Neural cell (in vitro differentiated cells): ENCODE measurements at regions not wholly inside any gene's neighbourhood (a gene's known extent, or its start where the extent isn't known, plus 50 kb on each side); places are given as distances from the start of the nearest gene placed in this dataset.

Source experiments
- H2AFZ ChIP-seq: fragments of 200-600, 300-800 bp; sonication (generic), shearing (Covaris generic); 2 replicates; pipeline ENCODE4 v1.6.0; 2014; ENCODE audit warnings: low read depth, mild to moderate bottlenecking, antibody characterized with exemption, low read length, moderate library complexity
- H3F3A ChIP-seq: fragments of 200-600 bp; shearing (Covaris generic); 2 replicates; pipeline ENCODE4 v1.6.1; 2016; ENCODE audit warnings: mild to moderate bottlenecking, moderate library complexity, mixed read lengths, antibody characterized with exemption, low read length; ENCODE audit not compliant: insufficient read depth, poor library complexity, severe bottlenecking
- H3K27ac ChIP-seq: fragments of 200-600, 300-800 bp; sonication (generic), shearing (Covaris generic); 2 replicates; pipeline ENCODE4 v1.5.1; 2014; ENCODE audit warnings: mild to moderate bottlenecking, low read length, moderate library complexity
- H3K27me3 ChIP-seq: fragments of 300-800, 200-600 bp; sonication (generic), shearing (Covaris generic); 2 replicates; pipeline ENCODE4 v1.6.0; 2014; ENCODE audit warnings: mild to moderate bottlenecking, low read depth, low read length, moderate library complexity; ENCODE audit not compliant: insufficient read depth
- H3K36me3 ChIP-seq: fragments of 300-800, 200-600 bp; sonication (generic), shearing (Covaris generic); 2 replicates; pipeline ENCODE4 v1.5.1; 2014; ENCODE audit warnings: mild to moderate bottlenecking, antibody characterized with exemption, low read length, moderate library complexity; ENCODE audit not compliant: insufficient read depth
- H3K4me2 ChIP-seq: fragments of 300-800, 200-600 bp; sonication (generic), shearing (Covaris generic); 2 replicates; pipeline ENCODE4 v1.6.0; 2014; ENCODE audit warnings: mild to moderate bottlenecking, low read length
- H3K4me3 ChIP-seq: fragments of 300-800, 200-600 bp; sonication (generic), shearing (Covaris generic); 2 replicates; pipeline ENCODE4 v1.5.1; 2014; ENCODE audit warnings: mild to moderate bottlenecking, low read length, moderate library complexity
- H3K79me2 ChIP-seq: fragments of 200-600 bp; shearing (Covaris generic); replicated peaks from 2 replicates; pipeline ENCODE4 v1.6.0; 2014; ENCODE audit warnings: mild to moderate bottlenecking, low read length, moderate library complexity; ENCODE audit not compliant: insufficient read depth
- H3K9ac ChIP-seq: fragments of 300-800, 200-600 bp; sonication (generic), shearing (Covaris generic); 2 replicates; pipeline ENCODE4 v1.6.1; 2016; ENCODE audit warnings: mild to moderate bottlenecking, low read length, mixed read lengths
- H3K9me2 ChIP-seq: fragments of 200-600 bp; shearing (Covaris generic); 2 replicates; pipeline ENCODE4 v1.6.1; 2016; ENCODE audit warnings: mild to moderate bottlenecking, low read length, mixed read lengths; ENCODE audit not compliant: insufficient read depth
- H3K9me3 ChIP-seq: fragments of 200-600, 300-800 bp; sonication (generic), shearing (Covaris generic); 2 replicates; pipeline ENCODE4 v1.6.1; 2016; ENCODE audit warnings: mild to moderate bottlenecking, mixed run types, low read length, moderate library complexity, mixed read lengths
- H4K20me1 ChIP-seq: fragments of 200-600 bp; shearing (Covaris generic); 2 replicates; pipeline ENCODE4 v1.6.1; 2016; ENCODE audit warnings: mild to moderate bottlenecking, mixed run types; ENCODE audit not compliant: insufficient read depth
- CTCF ChIP-seq: fragments of 450-650 bp; IDR thresholded peaks from 2 replicates; pipeline ENCODE4 v1.5.1; 2014; ENCODE audit warnings: antibody characterized with exemption, mild to moderate bottlenecking, moderate library complexity; ENCODE audit not compliant: poor library complexity, severe bottlenecking
- EP300 ChIP-seq: fragments of 450-650 bp; conservative IDR thresholded peaks from 2 replicates; pipeline ENCODE4 v1.6.1; 2014; ENCODE audit warnings: antibody characterized with exemption, mild to moderate bottlenecking, moderate library complexity; ENCODE audit not compliant: poor library complexity, severe bottlenecking
- EZH2 ChIP-seq: fragments of 200-600, 300-800 bp; shearing (Covaris generic), sonication (generic); IDR thresholded peaks from 2 replicates; pipeline ENCODE4 v1.6.1; 2014; ENCODE audit warnings: antibody characterized with exemption, low read length, borderline replicate concordance, mild to moderate bottlenecking; ENCODE audit not compliant: insufficient read depth, poor library complexity, severe bottlenecking
- MXI1 ChIP-seq: fragments of 450-650 bp; conservative IDR thresholded peaks from 2 replicates; pipeline ENCODE4 v1.6.1; 2014; ENCODE audit warnings: antibody characterized with exemption, mild to moderate bottlenecking; ENCODE audit not compliant: poor library complexity, severe bottlenecking
- POLR2AphosphoS5 ChIP-seq: IDR thresholded peaks from 2 replicates; pipeline ENCODE4 v1.6.1; 2012
- RAD21 ChIP-seq: fragments of 450-650 bp; conservative IDR thresholded peaks from 2 replicates; pipeline ENCODE4 v1.6.1; 2014; ENCODE audit warnings: antibody characterized with exemption, mild to moderate bottlenecking, moderate library complexity
- REST ChIP-seq: IDR thresholded peaks from 2 replicates; pipeline ENCODE4 v1.6.1; 2012; ENCODE audit warnings: borderline replicate concordance
- SMC3 ChIP-seq: fragments of 450-650 bp; conservative IDR thresholded peaks from 2 replicates; pipeline ENCODE4 v1.6.1; 2014; ENCODE audit warnings: antibody characterized with exemption, mild to moderate bottlenecking, moderate library complexity; ENCODE audit not compliant: poor library complexity
- TAF1 ChIP-seq: IDR thresholded peaks from 2 replicates; pipeline ENCODE4 v1.6.1; 2012; ENCODE audit warnings: low read depth

GRCh38 chr9:88287972-88288371 is 100.3 kb upstream of the SPIN1 start:
- Histone ChIP-seq H3K9ac (no peak overlapping the region), H3F3A (no peaks in the 10 kb centered on the region), H3K9me2 (no peaks in the 10 kb centered on the region), H3K9me3 (no peaks in the 10 kb centered on the region), H3K79me2 (no peaks in the 10 kb centered on the region), H2AFZ (no peak overlapping the region), H3K36me3 (no peaks in the 10 kb centered on the region), H3K27me3 (no peaks in the 10 kb centered on the region), H3K27ac (no peak overlapping the region), H3K4me3 (no peak overlapping the region), H3K4me2 (no peak overlapping the region), H4K20me1 (no peaks in the 10 kb centered on the region)
- TF ChIP-seq POLR2AphosphoS5 (no peak), SMC3 (no peak), REST (no peak), EP300 (no peak), EZH2 (no peak), TAF1 (no peak), RAD21 (no peak), MXI1 (no peak), CTCF (no peak)

GRCh38 chr9:88280816-88281382 is 107.3 kb upstream of the SPIN1 start:
- Histone ChIP-seq H3K4me2 (no peak overlapping the region), H3K79me2 (no peaks in the 10 kb centered on the region), H3K36me3 (no peaks in the 10 kb centered on the region), H2AFZ (no peak overlapping the region), H3K27ac (peak overlapping the region; percentile 13), H3K9ac (no peak overlapping the region), H3K9me2 (no peaks in the 10 kb centered on the region), H3K9me3 (no peaks in the 10 kb centered on the region), H3K27me3 (no peaks in the 10 kb centered on the region), H4K20me1 (no peaks in the 10 kb centered on the region), H3F3A (no peaks in the 10 kb centered on the region), H3K4me3 (no peak overlapping the region)
- peak; percentile 31 for TF ChIP-seq RAD21
- TF ChIP-seq MXI1, result no peak

- H3K9me2 ChIP-seq, result no peaks in the 10 kb centered on the region
- no peak overlapping the region for H2AFZ ChIP-seq
- no peak overlapping the region for H3K27ac ChIP-seq
- no peaks in the 10 kb centered on the region for H3F3A ChIP-seq
- no peaks in the 10 kb centered on the region for H3K79me2 ChIP-seq
- no peak overlapping the region for H3K9ac ChIP-seq
- H3K36me3 ChIP-seq, result no peaks in the 10 kb centered on the region
- no peaks in the 10 kb centered on the region for H4K20me1 ChIP-seq
- H3K9me3 ChIP-seq, result no peaks in the 10 kb centered on the region
- TF ChIP-seq EZH2, result no peak
- TF ChIP-seq REST, result no peak
- no peak for TF ChIP-seq RAD21
- TF ChIP-seq EP300, result no peak
- no peak for TF ChIP-seq MXI1
- TF ChIP-seq POLR2AphosphoS5, result no peak
- no peak for TF ChIP-seq TAF1
- no peak for TF ChIP-seq CTCF
- no peak for TF ChIP-seq SMC3
- H3K4me2 ChIP-seq, result no peak overlapping the region
- H3K4me3 ChIP-seq, result no peak overlapping the region
- H3K27me3 ChIP-seq, result no peaks in the 10 kb centered on the region
Observed at GRCh38 chr9:88278036-88278435, 110.2 kb upstream of the SPIN1 start.
